ENCODE measurements at regions not wholly inside any gene's neighbourhood (a gene's known extent, or its start where the extent isn't known, plus 50 kb on each side); places are given as distances from the start of the nearest gene placed in this dataset.

- no peak overlapping the region for H3K4me2 ChIP-seq (replicated peaks; ENCODE audit: low read depth, low read length, poor library complexity, severe bottlenecking)
- Mint-ChIP-seq H3K27me3 (no peaks in the 10 kb centered on the region), H3K4me1 (peaks cover 16% of the 10 kb centered on the region), H3K27ac (no peak overlapping the region), H3K9me3 (ENCODE audit: insufficient read depth) (no peaks in the 10 kb centered on the region), H3K4me3 (no peak overlapping the region)
- no peaks in the 10 kb centered on the region for H3K79me2 ChIP-seq (ENCODE audit: control insufficient read depth, insufficient read depth, low read length)
- no peaks in the 10 kb centered on the region for H3K9me3 ChIP-seq (ENCODE audit: control extremely low read depth in 1 of 3, control insufficient read depth in 2 of 3, insufficient read depth in 1 of 3, low read length in 2 of 3)
- intact Hi-C loops (cut with micrococcal nuclease), result loop anchor here (10.0 kb wide), 1 partner anchor 361 kb away; no protein-coding TSS in a partner anchor
- no peak for ATAC-seq (ENCODE audit: low read depth)
- no peak overlapping the region for H3K9ac ChIP-seq (ENCODE audit: low read length)
- 100% methylated on average over 1 of the region's 1 CpG for WGBS (ENCODE audit: insufficient coverage)
- no peak overlapping the region for H2AFZ ChIP-seq (ENCODE audit: insufficient read depth, low read depth, low read length, poor library complexity, severe bottlenecking)
- no peaks in the 10 kb centered on the region for H4K20me1 ChIP-seq (ENCODE audit: control insufficient read depth, insufficient read depth, low read length, poor library complexity, severe bottlenecking)
- CTCF ChIA-PET, result no interaction called here
- no peak overlapping the region for H3K4me3 ChIP-seq (ENCODE audit: control extremely low read depth in 1 of 5, extremely low read depth in 1 of 5, insufficient read depth in 1 of 5, low read depth in 2 of 5, low read length in 4 of 5)
- TF ChIP-seq CTCF (IDR thresholded peaks at IDR 0.05), result no peak
- TF ChIP-seq EZH2 (IDR thresholded peaks at IDR 0.05; ENCODE audit: borderline replicate concordance, insufficient read depth, low read depth, low read length, poor library complexity, severe bottlenecking), result no peak
- DNase-seq, result no peak
- no peak overlapping the region for H3K27ac ChIP-seq (ENCODE audit: low read length in 2 of 2)
- no peaks in the 10 kb centered on the region for H3K36me3 ChIP-seq (replicated peaks in 1 of 2; ENCODE audit: control extremely low read depth in 1 of 2, control insufficient read depth in 1 of 2, extremely low read depth in 1 of 2, insufficient read depth in 2 of 2, low read length in 1 of 2)
- peaks cover 0 to 17% of the 10 kb centered on the region in 2 donors for H3K4me1 ChIP-seq (ENCODE audit: control insufficient read depth in 2 of 2, insufficient read depth in 2 of 2, low read length in 2 of 2)
- POLR2A ChIA-PET, result no interaction called here
- no peaks in the 10 kb centered on the region for H3K27me3 ChIP-seq (replicated peaks in 1 of 4; ENCODE audit: control extremely low read depth in 1 of 4, control insufficient read depth in 3 of 4, insufficient read depth in 4 of 4, low read length in 3 of 4)
Observed at GRCh38 chr5:68646144-68646543, 430.6 kb downstream of the PIK3R1 start.

- H3K9me3 Mint-ChIP-seq (ENCODE audit: insufficient read depth), result no peaks in the 10 kb centered on the region
- no peak overlapping the region for H3K4me3 Mint-ChIP-seq
- Histone ChIP-seq H3K9me3 (ENCODE audit: control extremely low read depth in 1 of 3, control insufficient read depth in 2 of 3, insufficient read depth in 1 of 3, low read length in 2 of 3) (no peaks in the 10 kb centered on the region), H3K79me2 (ENCODE audit: control insufficient read depth, insufficient read depth, low read length) (no peaks in the 10 kb centered on the region), H3K27ac (ENCODE audit: low read length in 2 of 2) (no peak overlapping the region), H3K27me3 (replicated peaks in 1 of 4; ENCODE audit: control extremely low read depth in 1 of 4, control insufficient read depth in 3 of 4, insufficient read depth in 4 of 4, low read length in 3 of 4) (no peaks in the 10 kb centered on the region), H3K4me1 (ENCODE audit: control insufficient read depth in 2 of 2, insufficient read depth in 2 of 2, low read length in 2 of 2) (peaks cover 0 to 17% of the 10 kb centered on the region in 2 donors), H2AFZ (ENCODE audit: insufficient read depth, low read depth, low read length, poor library complexity, severe bottlenecking) (no peak overlapping the region), H3K4me2 (replicated peaks; ENCODE audit: low read depth, low read length, poor library complexity, severe bottlenecking) (no peak overlapping the region), H3K9ac (ENCODE audit: low read length) (no peak overlapping the region), H3K4me3 (ENCODE audit: control extremely low read depth in 1 of 5, extremely low read depth in 1 of 5, insufficient read depth in 1 of 5, low read depth in 2 of 5, low read length in 4 of 5) (no peak overlapping the region), H3K36me3 (replicated peaks in 1 of 2; ENCODE audit: control extremely low read depth in 1 of 2, control insufficient read depth in 1 of 2, extremely low read depth in 1 of 2, insufficient read depth in 2 of 2, low read length in 1 of 2) (no peaks in the 10 kb centered on the region), H4K20me1 (ENCODE audit: control insufficient read depth, insufficient read depth, low read length, poor library complexity, severe bottlenecking) (no peaks in the 10 kb centered on the region)
- DNase-seq, result no peak
- no peak overlapping the region for H3K27ac Mint-ChIP-seq
- CTCF ChIA-PET, result no interaction called here
- POLR2A ChIA-PET, result no interaction called here
- 100% methylated on average over 2 of the region's 3 CpGs for WGBS (ENCODE audit: insufficient coverage)
- no peak for ATAC-seq (ENCODE audit: low read depth)
- TF ChIP-seq CTCF (IDR thresholded peaks at IDR 0.05) (no peak), EZH2 (IDR thresholded peaks at IDR 0.05; ENCODE audit: borderline replicate concordance, insufficient read depth, low read depth, low read length, poor library complexity, severe bottlenecking) (no peak)
- peaks cover 13% of the 10 kb centered on the region for H3K4me1 Mint-ChIP-seq
- intact Hi-C loops (cut with micrococcal nuclease), result loop anchor here (10.0 kb wide), 1 partner anchor 363 kb away; no protein-coding TSS in a partner anchor
- no peaks in the 10 kb centered on the region for H3K27me3 Mint-ChIP-seq
Observed at GRCh38 chr5:68647743-68648142, 432.2 kb downstream of the PIK3R1 start.
